ENCODE measurements at regions not wholly inside any gene's neighbourhood (a gene's known extent, or its start where the extent isn't known, plus 50 kb on each side); places are given as distances from the start of the nearest gene placed in this dataset.
A peak's percentile ranks its signal among the peaks of the same experiment; 100 is the strongest.

- no peak for DNase-seq (ENCODE audit: extremely low spot score, unreplicated experiment)
- H3K27me3 Mint-ChIP-seq = peaks cover 29% of the 10 kb centered on the region
- H3K36me3 Mint-ChIP-seq = no peaks in the 10 kb centered on the region
- H3K4me1 Mint-ChIP-seq (ENCODE audit: unreplicated experiment) = no peaks in the 10 kb centered on the region
- H3K27ac Mint-ChIP-seq = no peak overlapping the region
- TF ChIP-seq CTCF (conservative IDR thresholded peaks at IDR 0.05) = peak; percentile 94
- no peak overlapping the region for H3K4me3 Mint-ChIP-seq
- H3K9me3 Mint-ChIP-seq = no peaks in the 10 kb centered on the region
Observed at GRCh38 chr18:67217551-67218166, 298.9 kb downstream of the DSEL start.

GRCh38 chr18:67216846-67217245 is 299.7 kb downstream of the DSEL start:
- TF ChIP-seq CTCF (conservative IDR thresholded peaks at IDR 0.05) = no peak
- Mint-ChIP-seq H3K27ac (no peak overlapping the region), H3K27me3 (peaks cover 35% of the 10 kb centered on the region), H3K9me3 (no peaks in the 10 kb centered on the region), H3K4me1 (ENCODE audit: unreplicated experiment) (no peaks in the 10 kb centered on the region), H3K36me3 (no peaks in the 10 kb centered on the region), H3K4me3 (no peak overlapping the region)
- no peak for DNase-seq (ENCODE audit: extremely low spot score, unreplicated experiment)

- no peaks in the 10 kb centered on the region for H3K36me3 Mint-ChIP-seq
- no peak overlapping the region for H3K27ac Mint-ChIP-seq
Observed at GRCh38 chr18:67215686-67216085, 300.8 kb downstream of the DSEL start.

GRCh38 chr18:67211646-67212045 is 304.9 kb downstream of the DSEL start:
- no peaks in the 10 kb centered on the region for H3K4me1 Mint-ChIP-seq (ENCODE audit: unreplicated experiment)
- no peak overlapping the region for H3K27ac Mint-ChIP-seq
- no peak for DNase-seq (ENCODE audit: extremely low spot score, unreplicated experiment)
- no peak overlapping the region for H3K4me3 Mint-ChIP-seq
- no peak for TF ChIP-seq CTCF (conservative IDR thresholded peaks at IDR 0.05)
- H3K36me3 Mint-ChIP-seq = no peaks in the 10 kb centered on the region
- H3K27me3 Mint-ChIP-seq = peaks cover 14% of the 10 kb centered on the region
- H3K9me3 Mint-ChIP-seq = no peaks in the 10 kb centered on the region

More at GRCh38 chr18:67215686-67216085, 300.8 kb downstream of the DSEL start:
- DNase-seq (ENCODE audit: extremely low spot score, unreplicated experiment) = no peak
- H3K4me3 Mint-ChIP-seq = no peak overlapping the region
- no peak for TF ChIP-seq CTCF (conservative IDR thresholded peaks at IDR 0.05)
- H3K27me3 Mint-ChIP-seq = peaks cover 34% of the 10 kb centered on the region
- H3K9me3 Mint-ChIP-seq = no peaks in the 10 kb centered on the region
- no peaks in the 10 kb centered on the region for H3K4me1 Mint-ChIP-seq (ENCODE audit: unreplicated experiment)

- H3K9me3 Mint-ChIP-seq = no peaks in the 10 kb centered on the region
- no peak for TF ChIP-seq CTCF (conservative IDR thresholded peaks at IDR 0.05)
- H3K36me3 Mint-ChIP-seq = no peaks in the 10 kb centered on the region
- H3K27ac Mint-ChIP-seq = no peak overlapping the region
- H3K4me3 Mint-ChIP-seq = no peak overlapping the region
- no peaks in the 10 kb centered on the region for H3K4me1 Mint-ChIP-seq (ENCODE audit: unreplicated experiment)
- H3K27me3 Mint-ChIP-seq = no peaks in the 10 kb centered on the region
- DNase-seq (ENCODE audit: extremely low spot score, unreplicated experiment) = no peak
Observed at GRCh38 chr18:67200665-67201064, 315.9 kb downstream of the DSEL start.
